ENCODE measurements at regions not wholly inside any gene's neighbourhood (a gene's known extent, or its start where the extent isn't known, plus 50 kb on each side); places are given as distances from the start of the nearest gene placed in this dataset.

DNA sequence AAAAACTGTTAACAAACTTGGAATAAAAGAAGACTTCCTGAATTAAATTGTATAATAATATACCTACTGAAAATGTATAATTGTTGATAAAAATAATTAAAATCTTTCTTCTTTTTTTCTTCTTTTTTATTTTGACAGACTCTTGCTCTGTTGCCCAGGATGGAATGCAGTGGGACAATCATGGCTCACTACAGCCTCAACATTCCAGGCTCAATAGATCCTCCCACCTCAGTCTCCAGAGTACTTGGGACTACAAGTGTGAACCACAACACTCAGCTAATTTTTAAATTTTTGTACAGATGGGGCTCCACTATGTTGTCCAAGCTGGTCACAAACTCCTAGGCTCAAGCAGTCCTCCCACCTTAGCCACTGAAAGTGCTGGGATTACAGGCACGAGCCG is 1063.8 kb upstream of the CNTN5 start:
- Histone ChIP-seq H3K9me2 (ENCODE audit: low read depth, low read length) (no peaks in the 10 kb centered on the region), H3K79me2 (ENCODE audit: insufficient read depth, low read length) (no peaks in the 10 kb centered on the region), H2AFZ (ENCODE audit: low read length) (no peak overlapping the region), H3K27me3 (ENCODE audit: insufficient read depth, low read length) (no peaks in the 10 kb centered on the region), H3K27ac (ENCODE audit: low read depth, low read length, poor library complexity, severe bottlenecking) (no peak overlapping the region), H3F3A (ENCODE audit: insufficient read depth, low read length) (no peaks in the 10 kb centered on the region), H3K4me2 (ENCODE audit: low read length) (no peak overlapping the region), H3K4me3 (ENCODE audit: low read depth, low read length, poor library complexity, severe bottlenecking) (no peak overlapping the region), H3K9me3 (ENCODE audit: low read length) (no peaks in the 10 kb centered on the region), H4K20me1 (ENCODE audit: insufficient read depth, low read length) (no peaks in the 10 kb centered on the region), H3K36me3 (ENCODE audit: insufficient read depth, low read length) (no peaks in the 10 kb centered on the region), H3K9ac (ENCODE audit: low read length) (no peak overlapping the region), H3K4me1 (ENCODE audit: insufficient read depth, low read length, severe bottlenecking) (no peaks in the 10 kb centered on the region)
- no peak for TF ChIP-seq CTCF (IDR thresholded peaks at IDR 0.05; ENCODE audit: low read length)
- TF ChIP-seq EZH2 (IDR thresholded peaks at IDR 0.05; ENCODE audit: borderline replicate concordance, low read length) = no peak

DNA sequence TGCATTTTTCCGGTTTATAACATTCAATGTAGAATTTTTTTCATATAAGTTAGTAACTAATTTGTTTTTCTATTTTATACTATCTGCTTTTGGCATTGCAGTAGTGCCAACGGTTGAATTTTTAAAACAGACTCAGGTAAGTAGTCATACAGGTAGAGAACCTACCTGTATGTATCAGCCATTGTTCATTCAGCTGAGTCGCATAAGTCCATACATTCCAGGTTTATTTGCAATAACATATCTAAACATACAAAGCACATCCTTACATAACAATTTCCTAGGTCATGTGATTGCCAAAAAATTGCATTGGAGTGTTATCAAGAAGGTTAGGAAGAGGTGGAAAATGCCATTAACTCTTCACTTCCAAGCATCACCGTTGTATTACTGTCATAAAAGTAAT is 1059.3 kb upstream of the CNTN5 start:
- Histone ChIP-seq H3K4me1 (ENCODE audit: insufficient read depth, low read length, severe bottlenecking) (no peaks in the 10 kb centered on the region), H4K20me1 (ENCODE audit: insufficient read depth, low read length) (no peaks in the 10 kb centered on the region), H2AFZ (ENCODE audit: low read length) (no peak overlapping the region), H3K79me2 (ENCODE audit: insufficient read depth, low read length) (no peaks in the 10 kb centered on the region), H3K27ac (ENCODE audit: low read depth, low read length, poor library complexity, severe bottlenecking) (no peak overlapping the region), H3K4me3 (ENCODE audit: low read depth, low read length, poor library complexity, severe bottlenecking) (no peak overlapping the region), H3K27me3 (ENCODE audit: insufficient read depth, low read length) (no peaks in the 10 kb centered on the region), H3K9me2 (ENCODE audit: low read depth, low read length) (no peaks in the 10 kb centered on the region), H3K4me2 (ENCODE audit: low read length) (no peak overlapping the region), H3K9ac (ENCODE audit: low read length) (no peak overlapping the region), H3K36me3 (ENCODE audit: insufficient read depth, low read length) (no peaks in the 10 kb centered on the region), H3K9me3 (ENCODE audit: low read length) (no peaks in the 10 kb centered on the region), H3F3A (ENCODE audit: insufficient read depth, low read length) (no peaks in the 10 kb centered on the region)
- TF ChIP-seq CTCF (IDR thresholded peaks at IDR 0.05; ENCODE audit: low read length) (no peak), EZH2 (IDR thresholded peaks at IDR 0.05; ENCODE audit: borderline replicate concordance, low read length) (no peak)

- Histone ChIP-seq H2AFZ (ENCODE audit: low read length) (no peak overlapping the region), H3K27me3 (ENCODE audit: insufficient read depth, low read length) (no peaks in the 10 kb centered on the region), H3K36me3 (ENCODE audit: insufficient read depth, low read length) (no peaks in the 10 kb centered on the region), H3K4me2 (ENCODE audit: low read length) (no peak overlapping the region), H3K4me3 (ENCODE audit: low read depth, low read length, poor library complexity, severe bottlenecking) (no peak overlapping the region), H3K4me1 (ENCODE audit: insufficient read depth, low read length, severe bottlenecking) (no peaks in the 10 kb centered on the region), H3K27ac (ENCODE audit: low read depth, low read length, poor library complexity, severe bottlenecking) (no peak overlapping the region), H3K9ac (ENCODE audit: low read length) (no peak overlapping the region), H3K9me3 (ENCODE audit: low read length) (no peaks in the 10 kb centered on the region), H3K79me2 (ENCODE audit: insufficient read depth, low read length) (no peaks in the 10 kb centered on the region), H4K20me1 (ENCODE audit: insufficient read depth, low read length) (no peaks in the 10 kb centered on the region), H3F3A (ENCODE audit: insufficient read depth, low read length) (no peaks in the 10 kb centered on the region), H3K9me2 (ENCODE audit: low read depth, low read length) (no peaks in the 10 kb centered on the region)
- TF ChIP-seq CTCF (IDR thresholded peaks at IDR 0.05; ENCODE audit: low read length) (no peak), EZH2 (IDR thresholded peaks at IDR 0.05; ENCODE audit: borderline replicate concordance, low read length) (no peak)
These were observed 1058.0 kb upstream of the CNTN5 start for GRCh38 chr11:97962758-97963157.
